K562 (cell line): ENCODE measurements at regions not wholly inside any gene's neighbourhood (a gene's known extent, or its start where the extent isn't known, plus 50 kb on each side); places are given as distances from the start of the nearest gene placed in this dataset.

Source experiments
- ATAC-seq: fragments of 200-7000 bp; cut with Tn5 transposase; 3 replicates; pipeline ENCODE4 v1.9.1; 2020; ENCODE audit warnings: moderate library complexity
- BruUV-seq: library from RNA; stranded (reverse); fragments of 400-500 nt; replicated peaks from 2 replicates; lab custom pipeline; 2021; lab: Mats Ljungman, UMichigan
- CTCF ChIA-PET: fragments of 300-600 bp; formaldehyde crosslinking; extraction: SDS; loops from one replicate; lab custom pipeline; 2021; ENCODE audit warnings: low intra/inter-chr PET ratio; lab: Yijun Ruan, JAX
- POLR2A ChIA-PET: fragments of 300-600, 350-650 bp; sonication (Branson Sonifier 250); formaldehyde crosslinking; extraction: SDS; loops from one replicate; lab custom pipeline; 2021; ENCODE audit warnings: antibody characterized with exemption, inconsistent platforms; lab: Yijun Ruan, JAX
- DNase-seq, 4 experiments: peaks; one replicate each; pipeline versions ENCODE4 v3.0.0 to v3.0.0-alpha.2; 2011 to 2018; ENCODE audit warnings: low spot score in 3 of 4, mixed read lengths in 3 of 4; ENCODE audit errors: extremely low read depth in 1 of 4
- FAIRE-seq: peaks from 2 replicates; lab custom pipeline; 2011; peaks lifted over from hg19 to GRCh38; lab: Jason Lieb, UNC
- H2AFZ ChIP-seq: 2 replicates; pipeline ENCODE4 v1.6.0; 2011; ENCODE audit warnings: low read depth, low read length, control low read depth, inconsistent platforms
- H3K27ac ChIP-seq: fragments of 200-600 bp; 3 replicates; pipeline ENCODE4 v1.8.0; 2011; ENCODE audit warnings: low read depth, mild to moderate bottlenecking, control low read depth, inconsistent platforms, low read length, moderate library complexity, mixed read lengths; ENCODE audit errors: extremely low read depth
- H3K27me3 ChIP-seq, 2 experiments: fragments of 300-600 bp in 1 of 2; 2 replicates in 1 of 2; 3 replicates in 1 of 2; pipeline versions ENCODE4 v1.6.0 to v1.8.0; 2011; ENCODE audit warnings: inconsistent platforms in 2 of 2, low read length in 2 of 2, mild to moderate bottlenecking in 1 of 2, mixed read lengths in 1 of 2, moderate library complexity in 1 of 2; ENCODE audit not compliant: control insufficient read depth in 2 of 2, insufficient read depth in 2 of 2
- H3K36me3 ChIP-seq: fragments of 300-600 bp; 3 replicates; pipeline ENCODE4 v1.8.0; 2011; ENCODE audit warnings: mild to moderate bottlenecking, low read length, inconsistent platforms; ENCODE audit not compliant: control insufficient read depth, insufficient read depth
- H3K4me1 ChIP-seq, 2 experiments: fragments of 200-600 bp in 1 of 2; replicated peaks in 1 of 2; 2 replicates in 1 of 2; 3 replicates in 1 of 2; pipeline versions ENCODE4 v1.5.1 to v1.8.0; 2011; ENCODE audit warnings: inconsistent platforms in 2 of 2, low read length in 2 of 2, mild to moderate bottlenecking in 1 of 2, mixed read lengths in 1 of 2, moderate library complexity in 1 of 2; ENCODE audit not compliant: control insufficient read depth in 2 of 2, insufficient read depth in 2 of 2
- H3K4me2 ChIP-seq: 2 replicates; pipeline ENCODE4 v1.6.1; 2011; ENCODE audit warnings: low read length, control low read depth, inconsistent platforms, mixed read lengths; ENCODE audit not compliant: insufficient read depth
- H3K4me3 ChIP-seq: fragments of 200-600 bp; sonication (generic), shearing (Covaris generic); 2 replicates; pipeline ENCODE4 v1.5.1; 2016; ENCODE audit warnings: control low read depth, inconsistent platforms
- H3K79me2 ChIP-seq: fragments of 200-600 bp; 3 replicates; pipeline ENCODE4 v1.8.0; 2011; ENCODE audit warnings: low read length, inconsistent platforms; ENCODE audit not compliant: control insufficient read depth, insufficient read depth
- H3K9ac ChIP-seq, 2 experiments: 2 replicates each; pipeline versions ENCODE4 v1.6.0 to v1.6.1; 2011; ENCODE audit warnings: low read depth in 2 of 2, low read length in 2 of 2, control low read depth in 1 of 2, inconsistent platforms in 1 of 2, mild to moderate bottlenecking in 1 of 2, mixed read lengths in 1 of 2; ENCODE audit not compliant: insufficient read depth in 1 of 2
- H3K9me1 ChIP-seq: one replicate; pipeline ENCODE4 v1.6.0; 2011; ENCODE audit warnings: inconsistent platforms, mild to moderate bottlenecking, low read length, moderate library complexity; ENCODE audit not compliant: control insufficient read depth, insufficient read depth
- H3K9me3 ChIP-seq: replicated peaks from 2 replicates; pipeline ENCODE4 v1.5.1; 2011; ENCODE audit warnings: low read depth, low read length, inconsistent platforms; ENCODE audit not compliant: control insufficient read depth, insufficient read depth
- H4K20me1 ChIP-seq: replicated peaks from 2 replicates; pipeline ENCODE4 v1.6.1; 2011; ENCODE audit warnings: low read length, inconsistent platforms, mixed read lengths; ENCODE audit not compliant: control insufficient read depth, insufficient read depth
- BHLHE40 ChIP-seq: IDR thresholded peaks from 2 replicates; pipeline ENCODE4 v1.6.1; 2011; ENCODE audit warnings: low read length, improper control_type of control experiment
- EHMT2 ChIP-seq: fragments of 450-650 bp; IDR thresholded peaks from 2 replicates; pipeline ENCODE4 v1.6.1; 2018; ENCODE audit warnings: antibody characterized with exemption
- HDAC8 ChIP-seq: fragments of 450-650 bp; IDR thresholded peaks from 2 replicates; pipeline ENCODE4 v1.6.1; 2016; ENCODE audit warnings: mild to moderate bottlenecking, missing genetic modification characterization, moderate library complexity, missing compliant biosample characterization
- PHB2 ChIP-seq: fragments of 450-650 bp; IDR thresholded peaks from 2 replicates; pipeline ENCODE4 v1.6.1; 2017; ENCODE audit warnings: low read depth
- PML ChIP-seq: IDR thresholded peaks from 2 replicates; pipeline ENCODE4 v1.6.1; 2012; ENCODE audit warnings: low read length, inconsistent platforms
- ZNF668 ChIP-seq: fragments of 250-450 bp; sonication (Bioruptor Pico); IDR thresholded peaks from 2 replicates; pipeline ENCODE4 v1.8.0; 2022; ENCODE audit warnings: mild to moderate bottlenecking, inconsistent platforms
- WGBS: fragments of 100-300 bp; shearing (Covaris generic); methylation state at CpG from one replicate; pipeline ENCODE4 v1.1.6; 2016; ENCODE audit warnings: low coverage, mixed read lengths; ENCODE audit not compliant: insufficient coverage; ENCODE audit errors: missing lambda C conversion rate; 5-methylcytosine and 5-hydroxymethylcytosine counted together
- in situ Hi-C: fragments of 300-500 bp; cut with MboI; formaldehyde crosslinking; loops from 4 replicates; pipeline ENCODE4 v1.15.0; 2018; ENCODE audit warnings: inconsistent platforms, mixed read lengths
- intact Hi-C: fragments of 100-400 bp; cut with micrococcal nuclease; formaldehyde crosslinking; loops from 2 replicates; pipeline ENCODE4 v1.14.2; 2022
- TF ChIP-seq, protein P1 (sequence below): fragments of 450-650 bp; conservative IDR thresholded peaks from 2 replicates; pipeline ENCODE4 v1.6.1; 2016; ENCODE audit warnings: missing genetic modification characterization, low read depth, mild to moderate bottlenecking, missing compliant biosample characterization, moderate library complexity

DNA sequence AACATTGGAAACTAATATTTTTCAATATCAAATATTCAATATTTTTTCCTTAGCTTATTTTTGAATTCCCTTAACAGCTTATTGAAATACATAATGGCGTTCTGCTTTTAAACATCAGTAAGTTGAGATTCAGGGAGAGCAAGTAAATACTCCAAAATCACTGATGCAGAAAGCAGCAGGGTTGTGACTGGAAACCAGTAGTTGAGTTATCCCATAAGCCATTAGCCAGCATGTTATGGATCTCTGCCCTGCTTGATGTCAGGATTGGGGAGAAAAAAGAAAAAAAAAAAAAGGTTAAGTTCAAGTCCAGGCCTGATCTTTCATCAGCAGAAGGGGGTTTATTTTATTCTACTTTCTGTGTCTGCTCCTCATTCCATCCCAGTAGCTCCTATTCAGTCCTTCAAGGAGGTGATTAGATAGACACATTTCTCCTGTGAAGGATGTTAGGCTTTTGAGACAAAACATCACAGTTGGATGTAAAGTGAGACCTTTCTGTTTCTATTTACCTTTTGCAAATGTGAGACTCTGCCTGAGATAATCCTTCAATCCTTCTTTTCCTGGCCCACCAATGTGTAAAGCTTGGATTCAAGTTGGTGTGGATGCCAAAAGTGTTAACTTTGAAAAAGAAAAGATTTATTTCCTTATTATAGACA, 110.9 kb upstream of the HDAC9 start:
- Histone ChIP-seq H3K27me3 (no peaks in the 10 kb centered on the region), H3K4me3 (no peak overlapping the region), H4K20me1 (no peaks in the 10 kb centered on the region), H3K9me1 (no peaks in the 10 kb centered on the region), H3K9ac (no peak overlapping the region), H3K36me3 (no peaks in the 10 kb centered on the region), H3K4me1 (no peaks in the 10 kb centered on the region), H3K79me2 (no peaks in the 10 kb centered on the region), H3K4me2 (no peak overlapping the region), H3K27ac (no peak overlapping the region), H2AFZ (no peak overlapping the region), H3K9me3 (no peaks in the 10 kb centered on the region)
- in situ Hi-C loops (no loop called here), intact Hi-C loops (no loop called here)
- 7% methylated on average over 1 of the region's 1 CpG for WGBS
- POLR2A ChIA-PET, result no interaction called here
- TF ChIP-seq PHB2, result no peak
- TF ChIP-seq PML, result no peak
- TF ChIP-seq EHMT2, result no peak
- TF ChIP-seq BHLHE40, result no peak
- TF ChIP-seq, protein P1, sequence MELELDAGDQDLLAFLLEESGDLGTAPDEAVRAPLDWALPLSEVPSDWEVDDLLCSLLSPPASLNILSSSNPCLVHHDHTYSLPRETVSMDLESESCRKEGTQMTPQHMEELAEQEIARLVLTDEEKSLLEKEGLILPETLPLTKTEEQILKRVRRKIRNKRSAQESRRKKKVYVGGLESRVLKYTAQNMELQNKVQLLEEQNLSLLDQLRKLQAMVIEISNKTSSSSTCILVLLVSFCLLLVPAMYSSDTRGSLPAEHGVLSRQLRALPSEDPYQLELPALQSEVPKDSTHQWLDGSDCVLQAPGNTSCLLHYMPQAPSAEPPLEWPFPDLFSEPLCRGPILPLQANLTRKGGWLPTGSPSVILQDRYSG (tag), result no peak
- TF ChIP-seq ZNF668, result no peak
- TF ChIP-seq HDAC8 (tag), result no peak
- no TSS peak for BruUV-seq
- FAIRE-seq (no peak), DNase-seq (no peak), ATAC-seq (no peak)
- CTCF ChIA-PET, result no interaction called here
